Testis (tissue), 2 donors: ENCODE measurements at regions not wholly inside any gene's neighbourhood (a gene's known extent, or its start where the extent isn't known, plus 50 kb on each side); places are given as distances from the start of the nearest gene placed in this dataset.
"Not testable (repeated sequence)": the region's sequence is repeated elsewhere in the genome, so short reads cannot be mapped to it uniquely, and the experiment has no call there.

Experiments
- DNase-seq: peaks from one replicate; pipeline ENCODE4 v3.0.0-alpha.2; 2019
- H3K27ac ChIP-seq, 2 donors: fragments of 200-600 bp; sonication (generic); one replicate each; pipeline ENCODE4 v1.5.1; 2019
- H3K27me3 ChIP-seq: fragments of 200-600 bp; sonication (generic); one replicate; pipeline ENCODE4 v1.5.1; 2019
- H3K36me3 ChIP-seq: fragments of 200-600 bp; sonication (generic); one replicate; pipeline ENCODE4 v1.5.1; 2017; ENCODE audit warnings: low read depth; ENCODE audit errors: missing control alignments
- H3K4me1 ChIP-seq: fragments of 200-600 bp; sonication (generic); one replicate; pipeline ENCODE4 v1.5.1; 2019
- H3K4me3 ChIP-seq, 2 donors: fragments of 200-600 bp; sonication (generic); one replicate each; pipeline ENCODE4 v1.5.1; 2017 to 2019
- H3K9me3 ChIP-seq: fragments of 200-600 bp; sonication (generic); one replicate; pipeline ENCODE4 v1.5.1; 2017
- CTCF ChIP-seq, 3 experiments: fragments of 450-650 bp in 2 of 3; fragments of 200-600 bp in 1 of 3; sonication (generic) in 1 of 3; IDR thresholded peaks; one replicate each; pipeline ENCODE4 v1.5.1; 2016 to 2019; ENCODE audit warnings: antibody characterized with exemption in 3 of 3, mild to moderate bottlenecking in 2 of 3, moderate library complexity in 1 of 3
- POLR2A ChIP-seq: fragments of 450-650 bp; IDR thresholded peaks from one replicate; pipeline ENCODE4 v1.6.1; 2017; ENCODE audit warnings: antibody characterized with exemption, mild to moderate bottlenecking, moderate library complexity
- WGBS, 2 donors: methylation state at CpG; one replicate each; pipeline ENCODE4 v1.1.5; 2018; 5-methylcytosine and 5-hydroxymethylcytosine counted together
- intact Hi-C: fragments of 100-400 bp; cut with DNase I; formaldehyde crosslinking; loops from one replicate; pipeline ENCODE4 v1.15.1; 2023; ENCODE audit warnings: low total_unique reads

GRCh38 chrX:129310000-129310399, 213.3 kb downstream of the SMARCA1 start:
- WGBS, 2 donors = 29 to 50% methylated on average over 2 of the region's 2 CpGs

GRCh38 chrX:129262912-129263311, 260.4 kb downstream of the SMARCA1 start:
- 62 to 86% methylated on average over 4 of the region's 4 CpGs for WGBS, 2 donors
- no peak overlapping the region for H3K27ac ChIP-seq
- no peaks in the 10 kb centered on the region for H3K9me3 ChIP-seq
- no peak for TF ChIP-seq CTCF (IDR thresholded peaks at IDR 0.05)
- no peak for TF ChIP-seq POLR2A
- intact Hi-C loops = no loop called here
- H3K36me3 ChIP-seq = no peaks in the 10 kb centered on the region
- no peaks in the 10 kb centered on the region for H3K4me1 ChIP-seq
- H3K4me3 ChIP-seq = no peak overlapping the region
- no peaks in the 10 kb centered on the region for H3K27me3 ChIP-seq
- DNase-seq = no peak

More at GRCh38 chrX:129310000-129310399, 213.3 kb downstream of the SMARCA1 start:
- DNase-seq = no peak
- Histone ChIP-seq H3K36me3 (no peaks in the 10 kb centered on the region), H3K9me3 (no peaks in the 10 kb centered on the region), H3K4me3 (no peak overlapping the region), H3K27ac (no peak overlapping the region), H3K27me3 (no peaks in the 10 kb centered on the region), H3K4me1 (no peaks in the 10 kb centered on the region)
- TF ChIP-seq CTCF (IDR thresholded peaks at IDR 0.05) (no peak), POLR2A (no peak)
- intact Hi-C loops = no loop called here

- 95 to 100% methylated on average over 2 to 5 of the region's 5 CpGs for WGBS, 2 donors
- H3K27ac ChIP-seq, DNase-seq, H3K4me1 ChIP-seq, H3K9me3 ChIP-seq, H3K27me3 ChIP-seq, H3K36me3 ChIP-seq, intact Hi-C loops, H3K4me3 ChIP-seq: not testable (repeated sequence)
Observed at GRCh38 chrX:129255516-129255915, 267.8 kb downstream of the SMARCA1 start.

- TF ChIP-seq POLR2A (no peak), CTCF (IDR thresholded peaks at IDR 0.05) (no peak)
- no peak for DNase-seq
- no peak overlapping the region for H3K27ac ChIP-seq
- 71 to 76% methylated on average over 3 of the region's 3 CpGs for WGBS, 2 donors
- intact Hi-C loops = no loop called here
- H3K36me3 ChIP-seq = no peaks in the 10 kb centered on the region
- no peaks in the 10 kb centered on the region for H3K4me1 ChIP-seq
- no peaks in the 10 kb centered on the region for H3K9me3 ChIP-seq
- no peaks in the 10 kb centered on the region for H3K27me3 ChIP-seq
- no peak overlapping the region for H3K4me3 ChIP-seq
Observed at GRCh38 chrX:129249563-129249962, 273.7 kb downstream of the SMARCA1 start.

- Histone ChIP-seq H3K4me1 (no peaks in the 10 kb centered on the region), H3K4me3 (no peak overlapping the region), H3K9me3 (no peaks in the 10 kb centered on the region), H3K36me3 (no peaks in the 10 kb centered on the region), H3K27ac (no peak overlapping the region), H3K27me3 (no peaks in the 10 kb centered on the region)
- WGBS, 2 donors = 65 to 83% methylated on average over 3 of the region's 3 CpGs
- no peak for DNase-seq
- TF ChIP-seq POLR2A = no peak
- TF ChIP-seq CTCF (IDR thresholded peaks at IDR 0.05) = no peak
- intact Hi-C loops = no loop called here
Observed at GRCh38 chrX:129247642-129248041, 275.6 kb downstream of the SMARCA1 start.
